Uterus (tissue), 2 donors: ENCODE measurements at regions not wholly inside any gene's neighbourhood (a gene's known extent, or its start where the extent isn't known, plus 50 kb on each side); places are given as distances from the start of the nearest gene placed in this dataset.

Experiments
- POLR2A ChIP-seq, 2 donors: fragments of 450-650 bp; IDR thresholded peaks; one replicate each; pipeline ENCODE4 v1.6.1; 2016; ENCODE audit warnings: antibody characterized with exemption in 2 of 2, mild to moderate bottlenecking in 1 of 2, moderate library complexity in 1 of 2
- TF ChIP-seq, protein P1 (sequence below), 4 experiments: fragments of 200-600 bp in 2 of 4; fragments of 450-650 bp in 2 of 4; sonication (generic) in 2 of 4; IDR thresholded peaks; one replicate each; pipeline ENCODE4 v1.5.1; 2016 to 2019; ENCODE audit warnings: antibody characterized with exemption in 4 of 4, mild to moderate bottlenecking in 2 of 4, moderate library complexity in 1 of 4

DNA sequence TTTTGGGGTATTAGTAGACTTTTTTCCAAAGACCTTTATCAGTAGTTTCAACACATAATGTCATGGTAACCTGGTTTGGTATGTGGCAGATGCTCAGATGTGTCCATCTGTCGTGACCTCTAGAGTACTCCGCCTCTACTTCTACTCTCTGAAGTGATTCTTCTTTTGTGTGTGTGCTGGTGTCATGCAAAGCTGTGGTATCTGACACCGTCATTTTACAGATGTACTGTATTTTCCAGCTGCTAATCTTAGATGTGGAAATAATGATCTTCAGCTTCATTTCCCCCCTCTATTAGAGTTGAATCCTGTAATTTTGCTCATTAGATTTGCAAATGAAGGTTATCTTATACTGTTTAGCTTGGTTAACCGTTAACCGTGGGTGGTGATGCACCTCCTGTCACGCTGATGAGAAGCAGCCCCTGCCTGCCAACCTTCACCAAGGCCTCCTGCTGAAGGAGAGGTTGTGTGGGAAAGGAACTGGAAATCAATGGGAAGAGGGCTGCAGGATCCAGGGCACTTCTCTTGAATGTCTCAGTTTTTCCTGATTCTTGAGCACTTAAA, 222.4 kb upstream of the AMIGO2 start:
- TF ChIP-seq, protein P1, sequence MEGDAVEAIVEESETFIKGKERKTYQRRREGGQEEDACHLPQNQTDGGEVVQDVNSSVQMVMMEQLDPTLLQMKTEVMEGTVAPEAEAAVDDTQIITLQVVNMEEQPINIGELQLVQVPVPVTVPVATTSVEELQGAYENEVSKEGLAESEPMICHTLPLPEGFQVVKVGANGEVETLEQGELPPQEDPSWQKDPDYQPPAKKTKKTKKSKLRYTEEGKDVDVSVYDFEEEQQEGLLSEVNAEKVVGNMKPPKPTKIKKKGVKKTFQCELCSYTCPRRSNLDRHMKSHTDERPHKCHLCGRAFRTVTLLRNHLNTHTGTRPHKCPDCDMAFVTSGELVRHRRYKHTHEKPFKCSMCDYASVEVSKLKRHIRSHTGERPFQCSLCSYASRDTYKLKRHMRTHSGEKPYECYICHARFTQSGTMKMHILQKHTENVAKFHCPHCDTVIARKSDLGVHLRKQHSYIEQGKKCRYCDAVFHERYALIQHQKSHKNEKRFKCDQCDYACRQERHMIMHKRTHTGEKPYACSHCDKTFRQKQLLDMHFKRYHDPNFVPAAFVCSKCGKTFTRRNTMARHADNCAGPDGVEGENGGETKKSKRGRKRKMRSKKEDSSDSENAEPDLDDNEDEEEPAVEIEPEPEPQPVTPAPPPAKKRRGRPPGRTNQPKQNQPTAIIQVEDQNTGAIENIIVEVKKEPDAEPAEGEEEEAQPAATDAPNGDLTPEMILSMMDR (IDR thresholded peaks at IDR 0.05) = no peak
- TF ChIP-seq POLR2A (IDR thresholded peaks at IDR 0.05) = no peak
